NCI-H748 treated with DMSO at 0.1 percent for 48 hours (cell line): ENCODE measurements at regions not wholly inside any gene's neighbourhood (a gene's known extent, or its start where the extent isn't known, plus 50 kb on each side); places are given as distances from the start of the nearest gene placed in this dataset.
"Not testable (repeated sequence)": the region's sequence is repeated elsewhere in the genome, so short reads cannot be mapped to it uniquely, and the experiment has no call there.

Experiments
- DNase-seq: peaks from one replicate; lab custom pipeline; 2025; lab: John Stamatoyannopoulos, UW

DNA sequence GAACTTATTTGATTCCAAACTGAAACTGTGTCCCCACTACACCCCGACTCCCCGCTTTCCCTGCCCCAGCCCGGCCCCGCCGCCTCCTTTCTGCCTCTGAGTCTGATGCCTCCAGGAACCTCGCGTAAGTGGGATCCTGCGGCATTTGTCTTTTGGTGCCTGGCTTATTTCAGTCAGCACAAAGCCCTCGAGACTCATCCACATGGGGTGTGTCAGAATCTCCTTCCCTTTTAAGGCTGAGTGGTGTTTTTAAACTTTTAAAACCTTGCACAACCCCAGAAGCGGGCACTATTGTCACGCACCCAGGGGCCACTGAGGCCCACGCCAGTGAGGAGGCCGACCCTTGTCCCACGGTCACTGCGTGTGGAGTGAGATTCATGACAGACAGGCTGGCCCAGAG is 206.9 kb downstream of the NPIPB11 start:
- not testable (repeated sequence) for DNase-seq

- DNase-seq, result no peak
Observed at GRCh38 chr16:29198731-29199521, 207.6 kb downstream of the NPIPB11 start.

DNA sequence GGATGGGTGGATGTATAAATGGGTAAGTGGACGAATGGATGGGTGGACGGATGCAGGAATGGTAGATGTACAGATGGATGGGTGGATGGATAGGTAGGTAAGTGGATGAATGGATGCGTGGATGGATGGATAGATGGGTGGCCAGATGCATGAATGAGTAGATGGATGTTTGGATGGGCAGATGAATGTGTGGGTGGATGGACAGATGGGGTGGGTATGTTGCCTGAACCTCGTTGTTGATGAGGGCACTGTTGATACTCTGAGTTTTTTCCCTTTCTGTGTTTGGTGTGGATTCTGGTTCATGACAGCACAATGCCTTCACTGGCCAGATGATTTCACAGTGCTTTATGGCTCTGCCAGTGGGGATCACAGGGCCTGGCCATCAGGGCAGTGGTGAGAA is 208.3 kb downstream of the NPIPB11 start:
- DNase-seq, result no peak

DNA sequence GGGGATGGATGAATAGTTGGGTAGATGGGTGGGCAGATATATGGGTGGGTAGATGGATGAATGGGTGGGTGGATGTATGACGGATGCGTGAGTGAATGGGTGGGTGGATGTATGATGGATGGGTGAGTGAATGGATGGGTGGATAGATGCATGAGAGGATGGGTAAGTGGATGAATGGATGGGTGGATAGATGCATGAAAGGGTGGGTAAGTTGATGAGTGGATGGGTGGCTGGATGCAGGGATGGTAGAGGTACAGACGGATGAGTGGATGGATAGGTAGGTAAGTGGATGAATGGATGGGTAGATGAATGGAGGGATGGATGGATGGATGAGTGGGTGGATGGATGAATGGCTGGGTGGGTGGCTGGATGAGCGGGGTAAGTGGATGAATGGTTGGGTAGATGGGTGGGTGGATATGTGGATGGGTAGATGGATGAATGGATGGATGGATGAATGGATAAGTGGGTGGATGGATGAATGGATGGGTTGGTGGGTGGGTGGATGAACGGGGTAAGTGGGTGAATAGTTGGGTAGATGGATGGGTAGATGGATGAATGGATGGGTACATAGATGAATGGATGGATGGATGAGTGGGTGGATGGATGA is 208.9 kb downstream of the NPIPB11 start:
- DNase-seq, result not testable (repeated sequence)

GRCh38 chr16:29196746-29197145 is 209.8 kb downstream of the NPIPB11 start:
- DNase-seq, result not testable (repeated sequence)

GRCh38 chr16:29195116-29195872 is 210.4 kb downstream of the LAT start:
- DNase-seq, result not testable (repeated sequence)

DNA sequence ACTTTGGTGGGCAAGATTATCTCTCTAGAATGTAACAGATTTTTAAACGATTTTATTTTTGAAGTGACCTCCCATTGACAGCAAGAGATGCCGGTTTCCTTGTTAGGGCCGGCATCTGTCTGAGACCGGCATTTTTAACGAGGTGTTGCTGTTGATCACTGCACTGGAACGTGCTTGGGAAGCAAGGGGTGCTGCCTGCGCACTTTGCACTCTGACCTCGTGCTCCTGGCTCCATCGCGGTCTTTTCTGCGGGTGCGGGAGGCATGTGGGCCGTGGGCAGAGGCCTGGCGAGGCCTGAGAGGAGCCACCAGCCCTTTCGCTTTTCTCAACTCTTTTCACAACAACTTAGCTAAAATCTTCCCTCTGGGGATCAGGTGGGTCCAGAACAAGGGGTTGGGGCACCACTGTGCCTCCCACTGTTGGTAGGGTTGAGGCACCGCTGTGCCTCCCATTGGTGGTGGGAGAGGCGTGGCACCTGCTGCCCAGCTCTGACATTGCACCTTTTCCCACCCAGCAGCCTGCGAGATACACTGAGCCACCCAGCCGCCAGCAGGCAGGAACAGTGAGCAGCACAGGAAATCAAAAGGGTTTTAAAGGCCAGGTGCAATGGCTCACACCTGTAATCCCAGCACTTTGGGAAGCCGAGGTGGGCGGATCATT is 209.5 kb downstream of the LAT start:
- DNase-seq, result not testable (repeated sequence)

DNA sequence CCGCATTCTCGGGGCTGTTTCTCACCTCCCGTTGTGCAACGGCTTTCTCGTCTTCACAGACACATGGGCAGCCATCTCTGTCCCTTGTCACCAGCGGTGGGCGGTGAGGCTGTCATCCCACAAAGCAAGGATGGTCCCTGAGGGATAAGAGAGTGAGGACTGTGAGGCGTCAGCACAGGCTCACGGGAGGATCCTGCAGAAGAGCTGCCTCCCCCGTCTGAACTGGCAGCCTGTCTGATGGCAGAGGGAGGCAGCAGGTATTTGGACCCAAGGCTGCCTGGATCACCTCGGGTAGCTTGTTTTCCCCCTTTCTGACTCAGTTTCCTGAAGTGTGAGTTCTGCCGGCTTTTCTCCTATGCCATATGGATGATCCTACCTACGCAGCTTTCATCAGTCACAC is 208.8 kb downstream of the LAT start:
- not testable (repeated sequence) for DNase-seq

DNA sequence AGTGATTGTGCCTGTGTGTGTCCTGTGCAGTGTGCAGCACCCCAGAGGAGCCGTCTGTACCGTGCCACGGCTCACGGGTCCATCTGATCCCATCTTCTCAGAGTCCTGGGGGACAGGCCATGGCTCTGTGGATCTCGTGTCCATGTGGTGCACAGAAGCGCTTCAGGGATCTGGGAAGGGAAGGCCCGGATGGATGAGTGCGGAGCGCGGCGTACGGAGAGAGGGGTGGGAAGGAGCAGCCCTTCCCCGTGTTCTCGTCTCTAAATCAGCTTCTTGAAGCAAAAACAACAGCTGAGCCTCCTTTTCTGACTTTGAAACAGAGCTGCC is 208.4 kb downstream of the LAT start:
- DNase-seq, result not testable (repeated sequence)

DNA sequence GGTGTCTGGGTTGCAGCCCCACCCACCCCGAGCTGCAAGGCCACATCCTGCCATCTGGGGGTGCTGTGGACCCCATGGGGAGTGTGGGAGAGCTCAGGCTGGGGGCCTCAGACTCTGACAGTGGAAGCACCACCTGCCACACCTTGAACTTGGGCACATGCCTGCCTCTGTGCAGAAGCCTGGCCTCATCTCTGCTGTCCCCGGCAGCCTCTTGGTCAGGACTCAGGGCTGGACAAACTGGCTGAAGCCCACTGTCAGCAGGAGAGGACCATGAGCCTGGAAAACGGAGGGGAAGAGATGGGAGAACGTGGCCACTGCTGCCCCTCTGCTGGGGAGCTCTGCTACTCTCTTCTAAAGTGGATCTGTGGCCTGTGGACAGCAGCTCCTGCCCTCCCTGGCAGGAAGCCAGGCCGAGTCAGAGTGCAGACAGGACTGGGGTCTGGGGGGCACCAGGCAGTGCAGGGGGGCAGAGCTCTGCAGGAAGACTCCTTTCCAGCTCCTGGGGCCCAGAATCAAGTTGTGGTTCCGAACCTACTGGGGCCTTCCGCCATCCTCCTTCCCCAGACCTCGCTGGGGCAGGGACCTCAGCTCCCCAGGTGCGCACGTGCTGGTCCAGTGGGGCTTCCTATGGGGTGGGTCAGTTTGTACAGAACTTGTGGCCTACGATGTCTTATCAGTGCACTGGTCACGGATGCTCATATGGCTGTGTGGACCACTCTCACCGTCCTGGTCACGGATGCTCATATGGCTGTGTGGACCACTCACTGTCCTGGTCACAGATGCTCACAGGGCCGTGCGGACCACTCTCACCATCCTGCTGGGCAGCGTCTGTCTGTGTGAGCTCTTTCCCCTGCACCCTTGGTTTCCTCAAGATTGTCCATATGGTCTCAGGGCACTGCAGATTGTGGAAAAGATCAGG is 207.7 kb downstream of the LAT start:
- DNase-seq, result no peak

GRCh38 chr16:29191636-29192180 is 206.9 kb downstream of the LAT start:
- not testable (repeated sequence) for DNase-seq

GRCh38 chr16:29190553-29191431 is 205.9 kb downstream of the LAT start:
- DNase-seq, result not testable (repeated sequence)

- not testable (repeated sequence) for DNase-seq
Observed at GRCh38 chr16:29188806-29189205, 204.0 kb downstream of the LAT start.

DNA sequence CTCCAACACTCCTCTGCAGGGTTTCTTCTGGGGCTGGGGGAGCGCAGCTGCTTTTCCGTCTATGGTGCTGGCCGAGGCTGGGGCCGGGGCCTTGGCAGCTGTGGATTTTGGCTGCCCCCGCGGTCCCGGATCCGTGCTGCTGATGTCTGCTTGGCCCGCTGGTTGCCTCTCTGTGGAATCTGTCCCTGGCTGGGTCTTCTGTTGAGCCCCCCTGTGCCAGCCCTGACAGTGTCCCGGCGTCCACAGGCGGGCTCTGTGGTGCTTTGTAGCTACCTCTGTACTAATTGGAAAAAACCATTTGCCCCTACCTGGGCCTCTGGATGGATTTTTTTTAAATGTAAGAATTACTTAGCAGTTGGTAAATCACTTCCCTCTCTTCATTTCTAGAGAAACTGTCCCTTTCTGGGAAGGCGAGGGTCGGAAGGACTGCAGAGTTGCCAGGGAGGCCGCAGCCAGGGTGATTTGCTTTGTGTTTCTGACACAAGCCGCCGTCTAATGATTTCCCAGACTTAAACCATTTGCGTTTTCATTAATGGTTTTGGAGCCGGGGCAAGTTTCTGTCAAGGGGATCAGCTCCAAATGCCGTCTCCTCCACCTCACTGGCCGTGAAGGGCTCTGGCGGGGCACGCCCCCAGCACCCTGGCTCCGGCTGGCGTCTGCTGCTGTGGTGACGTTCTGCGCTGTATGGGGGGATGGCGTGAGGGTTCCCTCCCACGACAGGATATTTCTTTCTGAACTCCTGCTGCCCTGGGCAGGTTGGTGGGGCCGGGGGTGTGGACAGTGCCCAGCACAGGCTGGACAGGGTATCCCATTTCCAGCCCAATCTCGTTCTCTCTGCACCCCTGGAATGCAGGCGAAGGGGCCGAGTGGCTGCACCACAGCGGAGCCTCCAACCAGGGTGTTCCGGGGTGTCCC is 201.7 kb downstream of the LAT start:
- DNase-seq, result not testable (repeated sequence)

GRCh38 chr16:29185872-29186271 is 201.0 kb downstream of the LAT start:
- DNase-seq, result not testable (repeated sequence)

DNA sequence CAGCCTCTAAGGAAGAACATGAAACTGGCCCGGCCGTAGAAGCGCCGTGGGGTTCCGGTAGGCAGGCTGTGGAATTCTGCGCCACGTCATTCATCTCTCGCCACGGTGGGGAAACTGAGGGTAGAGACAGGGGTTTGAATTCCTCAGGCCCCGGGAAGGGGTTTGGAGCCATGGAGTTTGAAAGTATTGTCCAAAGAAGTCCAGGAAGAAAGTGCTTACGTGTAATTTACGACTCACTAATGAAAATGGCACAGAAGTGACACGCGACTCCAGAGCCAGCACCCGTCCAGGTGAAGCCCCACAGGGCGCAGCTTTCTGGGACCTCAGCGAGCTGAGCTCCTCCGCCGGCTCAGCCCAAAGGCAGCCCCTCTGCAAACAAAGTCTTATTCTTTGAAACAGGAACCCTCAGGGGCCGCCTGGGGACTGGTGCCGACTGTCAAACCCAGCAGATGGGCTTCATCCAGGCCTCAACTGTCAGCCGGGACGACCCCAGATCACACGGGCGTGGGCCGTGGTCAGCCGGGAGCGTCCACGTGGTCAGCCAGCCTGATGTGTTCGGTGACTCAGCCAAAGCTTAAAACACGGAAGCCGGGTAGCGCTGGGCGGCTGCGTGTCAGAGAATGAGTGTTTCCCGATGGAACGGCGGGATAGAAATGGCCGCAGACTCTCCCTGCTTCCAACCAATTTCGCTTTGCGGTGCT is 200.0 kb downstream of the LAT start:
- DNase-seq, result not testable (repeated sequence)

GRCh38 chr16:29182940-29183868 is 198.4 kb downstream of the LAT start:
- not testable (repeated sequence) for DNase-seq
